Endothelial cell of umbilical vein (primary cell): ENCODE measurements at regions not wholly inside any gene's neighbourhood (a gene's known extent, or its start where the extent isn't known, plus 50 kb on each side); places are given as distances from the start of the nearest gene placed in this dataset.
"Not testable (repeated sequence)": the region's sequence is repeated elsewhere in the genome, so short reads cannot be mapped to it uniquely, and the experiment has no call there.

ENCODE experiments used
- BruUV-seq: library from RNA; stranded (reverse); fragments of 400-500 nt; replicated peaks from 2 replicates; lab custom pipeline; 2021; lab: Mats Ljungman, UMichigan
- CTCF ChIA-PET: fragments of 300-600, 350-600 bp; sonication (Branson Sonifier 250); formaldehyde crosslinking; loops from one replicate; lab custom pipeline; 2021; ENCODE audit warnings: antibody characterized with exemption, inconsistent platforms; lab: Charles Lee
- POLR2A ChIA-PET: fragments of 300-600, 350-600 bp; sonication (Branson Sonifier 250); formaldehyde crosslinking; loops from one replicate; lab custom pipeline; 2021; ENCODE audit warnings: antibody characterized with exemption, inconsistent platforms; lab: Charles Lee
- DNase-seq: peaks from one replicate; pipeline ENCODE4 v3.0.0-alpha.2; 2011; ENCODE audit warnings: low read depth, low spot score
- FAIRE-seq: peaks from 2 replicates; lab custom pipeline; 2011; peaks lifted over from hg19 to GRCh38; lab: Jason Lieb, UNC
- H2AFZ ChIP-seq: 2 replicates; pipeline ENCODE4 v1.6.0; 2012; ENCODE audit warnings: low read depth, low read length, control low read depth, inconsistent platforms
- H3K27ac ChIP-seq: 2 replicates; pipeline ENCODE4 v1.5.1; 2011; ENCODE audit warnings: low read depth, mild to moderate bottlenecking, control low read depth, low read length, moderate library complexity; ENCODE audit not compliant: insufficient read depth
- H3K27me3 ChIP-seq, 2 experiments: 2 replicates each; pipeline versions ENCODE4 v1.6.0 to v1.6.1; 2011; ENCODE audit warnings: low read length in 2 of 2, mixed read lengths in 1 of 2; ENCODE audit not compliant: control insufficient read depth in 2 of 2, insufficient read depth in 2 of 2
- H3K36me3 ChIP-seq, 2 experiments: 2 replicates in 1 of 2; 3 replicates in 1 of 2; pipeline ENCODE4 v1.5.1; 2011; ENCODE audit warnings: low read length in 2 of 2, mild to moderate bottlenecking in 1 of 2, moderate library complexity in 1 of 2; ENCODE audit not compliant: control insufficient read depth in 2 of 2, insufficient read depth in 2 of 2; ENCODE audit errors: extremely low read depth in 1 of 2
- H3K4me1 ChIP-seq: 3 replicates; pipeline ENCODE4 v1.5.1; 2011; ENCODE audit warnings: mild to moderate bottlenecking, low read length; ENCODE audit not compliant: control insufficient read depth, insufficient read depth; ENCODE audit errors: extremely low read depth
- H3K4me2 ChIP-seq: 2 replicates; pipeline ENCODE4 v1.6.1; 2011; ENCODE audit warnings: low read length, control low read depth, mixed read lengths; ENCODE audit not compliant: insufficient read depth
- H3K4me3 ChIP-seq, 3 experiments: fragments of 200-600 bp in 1 of 3; sonication (generic), shearing (Covaris generic) in 1 of 3; replicated peaks in 1 of 3; 2 replicates each; pipeline ENCODE4 v1.5.1; 2011 to 2016; ENCODE audit warnings: control low read depth in 3 of 3, low read length in 3 of 3, mild to moderate bottlenecking in 2 of 3, inconsistent platforms in 1 of 3, low read depth in 1 of 3, moderate library complexity in 1 of 3; ENCODE audit not compliant: insufficient read depth in 1 of 3
- H3K79me2 ChIP-seq: 2 replicates; pipeline ENCODE4 v1.6.0; 2012; ENCODE audit warnings: low read length, inconsistent platforms; ENCODE audit not compliant: control insufficient read depth, insufficient read depth
- H3K9ac ChIP-seq: replicated peaks from 2 replicates; pipeline ENCODE3; 2011; ENCODE audit warnings: low read length, control low read depth; ENCODE audit not compliant: insufficient read depth; ENCODE audit errors: extremely low read depth
- H3K9me1 ChIP-seq: replicated peaks from 3 replicates; pipeline ENCODE4 v1.6.0; 2011; ENCODE audit warnings: mild to moderate bottlenecking, low read length; ENCODE audit not compliant: control insufficient read depth, insufficient read depth; ENCODE audit errors: extremely low read depth
- H3K9me3 ChIP-seq: replicated peaks from 2 replicates; pipeline ENCODE4 v1.5.1; 2012; ENCODE audit warnings: low read length, inconsistent platforms; ENCODE audit not compliant: control insufficient read depth, insufficient read depth
- H4K20me1 ChIP-seq: replicated peaks from 2 replicates; pipeline ENCODE3; 2011; ENCODE audit warnings: mild to moderate bottlenecking, low read length; ENCODE audit not compliant: control insufficient read depth, insufficient read depth; ENCODE audit errors: extremely low read depth
- EZH2 ChIP-seq: IDR thresholded peaks from 2 replicates; pipeline ENCODE4 v1.6.1; 2012; ENCODE audit warnings: borderline replicate concordance, low read depth, mild to moderate bottlenecking, moderate library complexity, low read length, inconsistent platforms; ENCODE audit not compliant: severe bottlenecking
- FOS ChIP-seq: IDR thresholded peaks from 2 replicates; pipeline ENCODE4 v1.6.1; 2011; ENCODE audit warnings: mild to moderate bottlenecking, low read length, moderate library complexity, borderline replicate concordance; ENCODE audit not compliant: insufficient read depth
- GATA2 ChIP-seq: IDR thresholded peaks from 2 replicates; pipeline ENCODE4 v1.7.0; 2011; ENCODE audit warnings: low read depth, mild to moderate bottlenecking, moderate library complexity, mixed read lengths, low read length; ENCODE audit not compliant: insufficient read length, insufficient read depth
- JUN ChIP-seq: IDR thresholded peaks from 2 replicates; pipeline ENCODE4 v1.6.1; 2011; ENCODE audit warnings: borderline replicate concordance, low read depth; ENCODE audit not compliant: insufficient read length, insufficient read depth
- MYC ChIP-seq: IDR thresholded peaks from one replicate; pipeline ENCODE4 v1.6.1; 2011; ENCODE audit warnings: mild to moderate bottlenecking, low read depth, low read length
- POLR2A ChIP-seq: IDR thresholded peaks from 2 replicates; pipeline ENCODE4 v1.6.1; 2012; ENCODE audit warnings: low read depth, mild to moderate bottlenecking, control low read depth, low read length
- POLR2AphosphoS5 ChIP-seq: IDR thresholded peaks from 2 replicates; pipeline ENCODE4 v1.6.1; 2012; ENCODE audit warnings: low read depth, mild to moderate bottlenecking, control low read depth, low read length, moderate library complexity; ENCODE audit not compliant: insufficient read depth
- dilution Hi-C: fragments of 300-500 bp; cut with MboI; formaldehyde crosslinking; loops from one replicate; pipeline ENCODE4 v1.15.0; 2019; ENCODE audit warnings: low sequenced_read_pairs; ENCODE audit not compliant: extremely low pct_ligation_motif_present
- intact Hi-C: fragments of 100-400 bp; cut with micrococcal nuclease; formaldehyde crosslinking; loops from one replicate; pipeline ENCODE4 v1.10.0; 2022
- TF ChIP-seq, protein P1 (sequence below), 2 donors: IDR thresholded peaks; 1 replicate in 1 of 2; 2 replicates in 1 of 2; pipeline ENCODE4 v1.5.1; 2011; ENCODE audit warnings: low read length in 2 of 2, mild to moderate bottlenecking in 2 of 2, moderate library complexity in 2 of 2, control low read depth in 1 of 2, inconsistent platforms in 1 of 2, low read depth in 1 of 2; ENCODE audit not compliant: insufficient read depth in 1 of 2; ENCODE audit errors: extremely low read depth in 1 of 2
- TF ChIP-seq, protein P2 (sequence below): IDR thresholded peaks from 2 replicates; pipeline ENCODE4 v1.6.1; 2011; ENCODE audit not compliant: insufficient read depth, insufficient read length

DNA sequence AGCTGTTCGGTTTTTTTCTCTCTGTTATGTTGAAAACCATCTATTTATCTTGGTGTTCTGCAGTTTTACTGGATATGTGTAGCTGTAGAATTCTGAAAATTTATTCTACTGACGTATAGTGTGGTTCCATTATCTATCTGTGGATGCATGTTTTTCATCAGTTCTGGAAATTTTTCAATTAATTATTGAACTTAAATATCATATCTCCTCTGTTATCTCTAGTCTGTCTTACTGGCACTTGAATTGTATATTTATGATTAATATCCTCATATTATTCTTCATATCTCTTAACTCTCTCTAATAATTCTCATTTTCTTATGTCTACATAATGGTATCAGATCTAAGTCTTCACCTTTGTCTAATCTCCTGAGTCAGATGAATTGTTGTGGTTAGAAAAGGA lies 501.7 kb downstream of the STK39 start:
- FAIRE-seq (no peak), DNase-seq (no peak)
- Histone ChIP-seq H3K4me3 (no peak overlapping the region), H3K4me1 (no peaks in the 10 kb centered on the region), H3K4me2 (no peak overlapping the region), H3K27ac (no peak overlapping the region), H3K9me1 (no peaks in the 10 kb centered on the region), H4K20me1 (no peaks in the 10 kb centered on the region), H3K27me3 (no peaks in the 10 kb centered on the region), H3K9ac (no peak overlapping the region), H3K79me2 (no peaks in the 10 kb centered on the region), H3K36me3 (no peaks in the 10 kb centered on the region), H2AFZ (no peak overlapping the region), H3K9me3 (no peaks in the 10 kb centered on the region)
- ChIA-PET POLR2A (no interaction called here), CTCF (no interaction called here)
- dilution Hi-C loops (no loop called here), intact Hi-C loops (no loop called here)
- no TSS peak for BruUV-seq
- TF ChIP-seq FOS = no peak
- no peak for TF ChIP-seq POLR2AphosphoS5
- no peak for TF ChIP-seq EZH2
- no peak for TF ChIP-seq POLR2A
- TF ChIP-seq, protein P1, sequence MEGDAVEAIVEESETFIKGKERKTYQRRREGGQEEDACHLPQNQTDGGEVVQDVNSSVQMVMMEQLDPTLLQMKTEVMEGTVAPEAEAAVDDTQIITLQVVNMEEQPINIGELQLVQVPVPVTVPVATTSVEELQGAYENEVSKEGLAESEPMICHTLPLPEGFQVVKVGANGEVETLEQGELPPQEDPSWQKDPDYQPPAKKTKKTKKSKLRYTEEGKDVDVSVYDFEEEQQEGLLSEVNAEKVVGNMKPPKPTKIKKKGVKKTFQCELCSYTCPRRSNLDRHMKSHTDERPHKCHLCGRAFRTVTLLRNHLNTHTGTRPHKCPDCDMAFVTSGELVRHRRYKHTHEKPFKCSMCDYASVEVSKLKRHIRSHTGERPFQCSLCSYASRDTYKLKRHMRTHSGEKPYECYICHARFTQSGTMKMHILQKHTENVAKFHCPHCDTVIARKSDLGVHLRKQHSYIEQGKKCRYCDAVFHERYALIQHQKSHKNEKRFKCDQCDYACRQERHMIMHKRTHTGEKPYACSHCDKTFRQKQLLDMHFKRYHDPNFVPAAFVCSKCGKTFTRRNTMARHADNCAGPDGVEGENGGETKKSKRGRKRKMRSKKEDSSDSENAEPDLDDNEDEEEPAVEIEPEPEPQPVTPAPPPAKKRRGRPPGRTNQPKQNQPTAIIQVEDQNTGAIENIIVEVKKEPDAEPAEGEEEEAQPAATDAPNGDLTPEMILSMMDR (IDR thresholded peaks at IDR 0.05; ENCODE audit: extremely low read depth in 1 of 2, insufficient read depth in 1 of 2, low read depth in 1 of 2, low read length in 2 of 2) = no peak
- no peak for TF ChIP-seq JUN
- no peak for TF ChIP-seq GATA2
- no peak for TF ChIP-seq MYC
- TF ChIP-seq, protein P2, sequence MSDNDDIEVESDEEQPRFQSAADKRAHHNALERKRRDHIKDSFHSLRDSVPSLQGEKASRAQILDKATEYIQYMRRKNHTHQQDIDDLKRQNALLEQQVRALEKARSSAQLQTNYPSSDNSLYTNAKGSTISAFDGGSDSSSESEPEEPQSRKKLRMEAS = no peak

DNA sequence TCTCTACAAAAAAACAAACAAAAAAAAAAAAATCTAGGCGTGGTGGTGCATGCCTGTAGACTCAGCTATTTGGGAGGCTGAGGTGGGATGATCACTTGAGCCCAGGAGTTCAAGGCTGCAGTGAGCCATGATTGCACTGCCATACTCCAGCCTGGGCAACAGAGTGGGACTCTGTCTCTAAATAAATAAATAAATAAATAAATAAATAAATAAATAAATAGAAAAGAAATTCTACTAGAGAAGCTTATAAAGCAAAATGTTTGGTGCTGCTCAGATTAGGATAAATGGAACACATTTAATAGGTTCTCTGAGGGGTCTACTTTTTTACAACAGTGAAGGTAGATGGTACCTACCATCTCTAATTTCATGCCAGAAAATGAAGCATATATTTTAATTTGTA lies 507.5 kb downstream of the STK39 start:
- POLR2A ChIA-PET = not testable (repeated sequence)

More for the DNA sequence above, 507.5 kb downstream of the STK39 start:
- BruUV-seq, H3K27ac ChIP-seq, H3K4me3 ChIP-seq, H3K9me3 ChIP-seq, DNase-seq, H4K20me1 ChIP-seq, H3K27me3 ChIP-seq, H3K4me2 ChIP-seq, H3K36me3 ChIP-seq, FAIRE-seq, H3K4me1 ChIP-seq, H3K9ac ChIP-seq, H2AFZ ChIP-seq, H3K79me2 ChIP-seq, intact Hi-C loops, CTCF ChIA-PET, dilution Hi-C loops, H3K9me1 ChIP-seq: not testable (repeated sequence)
